ENCODE measurements at regions not wholly inside any gene's neighbourhood (a gene's known extent, or its start where the extent isn't known, plus 50 kb on each side); places are given as distances from the start of the nearest gene placed in this dataset.

DNA sequence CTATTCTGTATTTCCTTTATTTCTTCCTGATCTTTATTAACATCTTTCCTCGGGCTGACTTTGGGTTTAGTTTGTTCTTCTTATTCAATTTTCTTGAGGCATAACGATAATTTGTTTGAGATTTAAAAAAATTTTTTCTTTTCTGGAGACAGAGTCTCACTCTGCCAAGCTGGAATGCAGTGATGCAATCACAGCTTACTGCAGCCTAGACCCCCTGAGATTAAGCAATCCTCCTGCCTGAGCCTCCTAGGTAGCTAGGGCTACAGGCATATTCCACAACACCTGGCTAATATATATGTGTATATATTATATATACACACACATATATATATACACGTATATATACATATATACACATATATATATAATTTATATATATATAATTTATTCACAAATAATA lies 540.2 kb downstream of the NXPH1 start:
- TF ChIP-seq CHD1 (IDR thresholded peaks at IDR 0.05; ENCODE audit: low read depth, low read length) (no peak), RCOR1 (IDR thresholded peaks at IDR 0.05; ENCODE audit: insufficient replicate concordance, low read length) (no peak), POLR2A (IDR thresholded peaks at IDR 0.05; ENCODE audit: low read depth, low read length) (no peak), BHLHE40 (IDR thresholded peaks at IDR 0.05; ENCODE audit: low read depth, low read length) (no peak), MAZ (IDR thresholded peaks at IDR 0.05; ENCODE audit: borderline replicate concordance, low read depth, low read length) (no peak), RAD21 (IDR thresholded peaks at IDR 0.05; ENCODE audit: low read length) (no peak), FOS (IDR thresholded peaks at IDR 0.05; ENCODE audit: low read depth, low read length) (no peak), CEBPB (IDR thresholded peaks at IDR 0.05; ENCODE audit: low read depth, low read length) (peak; percentile 16; the same call in 1 of the 2 replicates), MAFK (IDR thresholded peaks at IDR 0.05; ENCODE audit: low read depth, low read length) (no peak), MXI1 (IDR thresholded peaks at IDR 0.05; ENCODE audit: borderline replicate concordance, low read depth, low read length) (no peak), NFE2L2 (IDR thresholded peaks at IDR 0.05; ENCODE audit: low read depth, low read length) (no peak)
- TF ChIP-seq, protein P1, sequence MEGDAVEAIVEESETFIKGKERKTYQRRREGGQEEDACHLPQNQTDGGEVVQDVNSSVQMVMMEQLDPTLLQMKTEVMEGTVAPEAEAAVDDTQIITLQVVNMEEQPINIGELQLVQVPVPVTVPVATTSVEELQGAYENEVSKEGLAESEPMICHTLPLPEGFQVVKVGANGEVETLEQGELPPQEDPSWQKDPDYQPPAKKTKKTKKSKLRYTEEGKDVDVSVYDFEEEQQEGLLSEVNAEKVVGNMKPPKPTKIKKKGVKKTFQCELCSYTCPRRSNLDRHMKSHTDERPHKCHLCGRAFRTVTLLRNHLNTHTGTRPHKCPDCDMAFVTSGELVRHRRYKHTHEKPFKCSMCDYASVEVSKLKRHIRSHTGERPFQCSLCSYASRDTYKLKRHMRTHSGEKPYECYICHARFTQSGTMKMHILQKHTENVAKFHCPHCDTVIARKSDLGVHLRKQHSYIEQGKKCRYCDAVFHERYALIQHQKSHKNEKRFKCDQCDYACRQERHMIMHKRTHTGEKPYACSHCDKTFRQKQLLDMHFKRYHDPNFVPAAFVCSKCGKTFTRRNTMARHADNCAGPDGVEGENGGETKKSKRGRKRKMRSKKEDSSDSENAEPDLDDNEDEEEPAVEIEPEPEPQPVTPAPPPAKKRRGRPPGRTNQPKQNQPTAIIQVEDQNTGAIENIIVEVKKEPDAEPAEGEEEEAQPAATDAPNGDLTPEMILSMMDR (conservative IDR thresholded peaks at IDR 0.05; ENCODE audit: low read depth, low read length) = no peak
- TF ChIP-seq, protein P2, sequence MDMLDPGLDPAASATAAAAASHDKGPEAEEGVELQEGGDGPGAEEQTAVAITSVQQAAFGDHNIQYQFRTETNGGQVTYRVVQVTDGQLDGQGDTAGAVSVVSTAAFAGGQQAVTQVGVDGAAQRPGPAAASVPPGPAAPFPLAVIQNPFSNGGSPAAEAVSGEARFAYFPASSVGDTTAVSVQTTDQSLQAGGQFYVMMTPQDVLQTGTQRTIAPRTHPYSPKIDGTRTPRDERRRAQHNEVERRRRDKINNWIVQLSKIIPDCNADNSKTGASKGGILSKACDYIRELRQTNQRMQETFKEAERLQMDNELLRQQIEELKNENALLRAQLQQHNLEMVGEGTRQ (IDR thresholded peaks at IDR 0.05; ENCODE audit: low read depth, low read length) = no peak

All from IMR-90 (cell line).